HUES48 (cell line): ENCODE measurements at regions not wholly inside any gene's neighbourhood (a gene's known extent, or its start where the extent isn't known, plus 50 kb on each side); places are given as distances from the start of the nearest gene placed in this dataset.

ENCODE experiments used
- H3K27ac ChIP-seq: one replicate; pipeline ENCODE4 v1.7.0; 2013; ENCODE audit warnings: low read depth, low read length, inconsistent platforms
- H3K27me3 ChIP-seq: 2 replicates; pipeline ENCODE4 v1.6.1; 2013; ENCODE audit warnings: mild to moderate bottlenecking, low read length; ENCODE audit not compliant: control insufficient read depth, insufficient read depth
- H3K36me3 ChIP-seq: 2 replicates; pipeline ENCODE4 v1.6.1; 2013; ENCODE audit warnings: low read length; ENCODE audit not compliant: control insufficient read depth, insufficient read depth
- H3K4me1 ChIP-seq: 2 replicates; pipeline ENCODE4 v1.6.1; 2013; ENCODE audit warnings: mild to moderate bottlenecking, low read length; ENCODE audit not compliant: control insufficient read depth, insufficient read depth
- H3K4me3 ChIP-seq: 2 replicates; pipeline ENCODE4 v1.5.1; 2013; ENCODE audit warnings: mild to moderate bottlenecking, low read depth, low read length
- H3K9ac ChIP-seq: 2 replicates; pipeline ENCODE4 v1.6.1; 2013; ENCODE audit warnings: mild to moderate bottlenecking, low read depth, low read length, moderate library complexity
- H3K9me3 ChIP-seq: 2 replicates; pipeline ENCODE4 v1.6.1; 2013; ENCODE audit warnings: low read length; ENCODE audit not compliant: control insufficient read depth, insufficient read depth

GRCh38 chr3:3686907-3687648, 112.2 kb upstream of the LRRN1 start:
- Histone ChIP-seq H3K9me3 (no peaks in the 10 kb centered on the region), H3K27me3 (no peaks in the 10 kb centered on the region), H3K9ac (no peak overlapping the region), H3K27ac (no peak overlapping the region), H3K36me3 (no peaks in the 10 kb centered on the region), H3K4me1 (no peaks in the 10 kb centered on the region), H3K4me3 (no peak overlapping the region)

- H3K9me3 ChIP-seq = no peaks in the 10 kb centered on the region
- H3K36me3 ChIP-seq = no peaks in the 10 kb centered on the region
- H3K9ac ChIP-seq = no peak overlapping the region
- H3K4me3 ChIP-seq = no peak overlapping the region
- H3K4me1 ChIP-seq = no peaks in the 10 kb centered on the region
- H3K27me3 ChIP-seq = no peaks in the 10 kb centered on the region
- no peak overlapping the region for H3K27ac ChIP-seq
These were observed 113.5 kb upstream of the LRRN1 start for GRCh38 chr3:3685721-3686120.

DNA sequence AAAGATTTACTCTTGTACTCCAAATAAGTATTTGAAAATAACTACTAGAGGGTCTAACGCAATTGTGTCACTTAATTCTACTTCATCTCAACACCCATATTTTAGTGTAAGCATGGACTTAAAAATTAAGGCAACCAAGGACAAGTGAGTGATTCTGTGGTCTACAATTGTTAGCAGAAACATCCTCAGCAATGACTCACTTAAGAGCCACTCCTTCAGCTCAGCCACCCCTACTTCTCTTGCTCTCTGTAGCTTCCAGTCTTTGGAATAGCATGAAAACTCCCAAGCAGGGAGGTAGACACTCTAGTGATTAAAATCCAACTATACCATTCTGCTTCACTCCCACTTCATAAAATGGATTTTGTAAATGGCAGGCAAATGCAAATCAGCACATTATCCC, 116.0 kb upstream of the LRRN1 start:
- no peak overlapping the region for H3K4me3 ChIP-seq
- no peaks in the 10 kb centered on the region for H3K4me1 ChIP-seq
- no peaks in the 10 kb centered on the region for H3K27me3 ChIP-seq
- no peaks in the 10 kb centered on the region for H3K9me3 ChIP-seq
- H3K27ac ChIP-seq = no peak overlapping the region
- no peaks in the 10 kb centered on the region for H3K36me3 ChIP-seq
- H3K9ac ChIP-seq = no peak overlapping the region

DNA sequence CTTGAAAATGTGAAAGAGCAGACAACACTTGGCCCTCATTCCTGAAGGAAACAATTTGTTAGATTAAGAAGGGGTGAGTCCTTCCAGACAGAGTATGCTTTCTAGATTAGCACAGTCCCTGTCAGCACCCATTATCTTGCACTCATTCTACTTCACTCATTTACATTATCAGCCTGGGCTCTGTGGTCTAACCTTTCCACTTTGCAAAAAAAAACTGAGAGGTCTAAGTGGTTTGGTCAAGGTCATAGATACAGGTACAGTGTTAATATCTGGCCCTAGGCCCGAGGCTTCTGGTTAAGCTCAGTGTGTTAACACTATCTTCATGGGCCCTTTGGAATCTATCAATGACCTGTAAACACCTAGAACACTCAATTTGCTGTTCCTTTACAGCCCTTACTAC, 123.4 kb upstream of the LRRN1 start:
- no peak overlapping the region for H3K4me3 ChIP-seq
- H3K9me3 ChIP-seq = no peaks in the 10 kb centered on the region
- no peaks in the 10 kb centered on the region for H3K4me1 ChIP-seq
- no peaks in the 10 kb centered on the region for H3K36me3 ChIP-seq
- H3K27ac ChIP-seq = no peak overlapping the region
- H3K27me3 ChIP-seq = no peaks in the 10 kb centered on the region
- no peak overlapping the region for H3K9ac ChIP-seq

DNA sequence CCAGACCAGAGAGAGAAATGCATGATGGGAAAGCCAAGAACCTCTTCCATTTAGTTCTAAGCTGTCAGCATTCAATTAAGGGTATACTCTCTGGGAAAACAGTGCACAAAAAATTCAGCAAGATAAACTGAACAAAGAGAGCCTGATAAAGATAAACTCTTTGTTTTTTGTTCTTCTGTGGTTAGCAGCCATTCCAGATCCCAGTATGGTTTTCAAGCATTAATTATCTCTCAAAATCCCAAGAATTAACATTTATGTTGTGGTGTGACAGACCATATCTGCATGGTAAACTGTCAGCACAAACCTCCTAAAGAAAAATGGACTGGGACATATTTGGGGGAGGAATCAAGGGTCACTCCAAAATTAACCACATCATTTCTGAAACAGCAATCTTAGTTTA, 124.0 kb upstream of the LRRN1 start:
- no peak overlapping the region for H3K4me3 ChIP-seq
- no peaks in the 10 kb centered on the region for H3K9me3 ChIP-seq
- no peak overlapping the region for H3K9ac ChIP-seq
- no peaks in the 10 kb centered on the region for H3K4me1 ChIP-seq
- no peaks in the 10 kb centered on the region for H3K36me3 ChIP-seq
- H3K27me3 ChIP-seq = no peaks in the 10 kb centered on the region
- H3K27ac ChIP-seq = no peak overlapping the region

- Histone ChIP-seq H3K27me3 (no peaks in the 10 kb centered on the region), H3K4me3 (no peak overlapping the region), H3K27ac (no peak overlapping the region), H3K9me3 (no peaks in the 10 kb centered on the region; the same call in 1 of the 2 replicates), H3K4me1 (peaks cover 13% of the 10 kb centered on the region), H3K36me3 (no peaks in the 10 kb centered on the region), H3K9ac (no peak overlapping the region)
These were observed 132.6 kb upstream of the LRRN1 start for GRCh38 chr3:3666664-3667063.

GRCh38 chr3:3665961-3666640, 133.1 kb upstream of the LRRN1 start:
- peaks cover 13% of the 10 kb centered on the region for H3K4me1 ChIP-seq
- H3K4me3 ChIP-seq = no peak overlapping the region
- H3K27ac ChIP-seq = no peak overlapping the region
- H3K27me3 ChIP-seq = no peaks in the 10 kb centered on the region
- H3K9me3 ChIP-seq = no peaks in the 10 kb centered on the region; the same call in 1 of the 2 replicates
- no peak overlapping the region for H3K9ac ChIP-seq
- no peaks in the 10 kb centered on the region for H3K36me3 ChIP-seq

DNA sequence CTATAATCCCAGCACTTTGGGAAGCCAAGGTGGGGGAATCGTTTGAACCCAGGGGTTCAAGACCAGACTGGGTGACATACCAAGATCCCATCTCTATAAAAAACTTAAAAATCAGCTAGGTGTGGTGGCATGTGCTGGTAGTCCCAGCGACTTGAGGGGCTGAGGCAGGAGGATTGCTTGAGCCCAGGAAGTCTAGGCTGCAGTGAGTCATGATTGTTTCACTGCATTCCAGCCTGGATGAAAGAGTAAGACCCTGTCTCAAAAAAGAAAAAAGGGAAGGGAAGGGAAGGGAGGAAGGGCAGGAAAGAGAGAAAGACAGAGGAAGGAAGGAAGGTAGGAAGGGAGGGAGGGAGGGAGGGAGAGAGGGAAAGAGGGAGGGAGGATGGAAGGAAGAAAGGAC, 133.7 kb upstream of the LRRN1 start:
- Histone ChIP-seq H3K27me3 (no peaks in the 10 kb centered on the region), H3K4me1 (peaks cover 13% of the 10 kb centered on the region), H3K9me3 (no peaks in the 10 kb centered on the region; the same call in 1 of the 2 replicates), H3K36me3 (no peaks in the 10 kb centered on the region), H3K9ac (no peak overlapping the region), H3K4me3 (no peak overlapping the region), H3K27ac (no peak overlapping the region)

DNA sequence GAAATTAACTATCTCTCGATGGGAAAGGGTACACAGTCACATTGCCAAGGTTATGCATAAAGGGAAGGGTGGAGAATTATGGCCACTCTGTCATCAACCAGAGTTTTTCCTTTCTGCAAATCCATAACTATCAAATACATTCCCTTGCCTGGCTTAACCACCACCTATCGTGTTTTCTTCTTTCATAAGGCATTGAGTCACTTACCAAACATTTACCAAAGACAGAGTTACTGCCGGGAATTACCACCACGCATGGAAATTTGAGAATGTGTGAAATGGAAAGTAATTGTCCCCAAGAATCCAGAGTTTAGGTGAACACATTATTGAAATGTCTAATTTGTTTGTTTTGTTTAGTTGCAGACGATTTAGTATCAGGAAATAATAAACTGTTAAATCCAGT, 134.3 kb upstream of the LRRN1 start:
- Histone ChIP-seq H3K27me3 (no peaks in the 10 kb centered on the region), H3K4me1 (peaks cover 13% of the 10 kb centered on the region), H3K9ac (no peak overlapping the region), H3K27ac (no peak overlapping the region), H3K4me3 (no peak overlapping the region), H3K9me3 (no peaks in the 10 kb centered on the region; the same call in 1 of the 2 replicates), H3K36me3 (no peaks in the 10 kb centered on the region)

DNA sequence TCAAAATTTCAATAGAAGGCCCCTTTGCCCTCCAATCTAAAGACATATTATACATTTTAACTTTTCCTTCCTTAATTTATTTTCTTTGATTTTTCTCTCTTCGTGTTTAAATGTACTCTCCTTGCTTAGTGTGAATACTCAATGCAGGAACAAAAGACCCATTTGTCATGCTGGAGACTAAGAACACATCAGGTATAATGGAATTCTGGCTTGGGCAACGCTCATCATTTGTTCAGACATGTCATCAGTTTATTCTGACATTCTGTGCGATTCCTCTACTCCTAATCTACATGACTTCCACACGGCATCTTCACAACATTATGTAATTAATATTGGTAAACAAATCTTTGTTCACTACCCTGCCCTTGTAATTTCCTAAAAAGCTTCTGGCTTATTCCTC, 136.6 kb upstream of the LRRN1 start:
- no peaks in the 10 kb centered on the region for H3K27me3 ChIP-seq
- H3K4me3 ChIP-seq = no peak overlapping the region
- no peak overlapping the region for H3K9ac ChIP-seq
- H3K27ac ChIP-seq = no peak overlapping the region
- H3K9me3 ChIP-seq = no peaks in the 10 kb centered on the region; the same call in 1 of the 2 replicates
- peaks cover 13% of the 10 kb centered on the region for H3K4me1 ChIP-seq
- no peaks in the 10 kb centered on the region for H3K36me3 ChIP-seq

GRCh38 chr3:3654916-3655315, 144.3 kb upstream of the LRRN1 start:
- no peaks in the 10 kb centered on the region for H3K4me1 ChIP-seq
- no peaks in the 10 kb centered on the region for H3K9me3 ChIP-seq
- no peaks in the 10 kb centered on the region for H3K36me3 ChIP-seq
- no peak overlapping the region for H3K4me3 ChIP-seq
- H3K9ac ChIP-seq = no peak overlapping the region
- no peak overlapping the region for H3K27ac ChIP-seq
- no peaks in the 10 kb centered on the region for H3K27me3 ChIP-seq
